ENCODE measurements at regions not wholly inside any gene's neighbourhood (a gene's known extent, or its start where the extent isn't known, plus 50 kb on each side); places are given as distances from the start of the nearest gene placed in this dataset.

GRCh38 chr1:60225486-60225885, 151.9 kb upstream of the C1orf87 start:
- no CpG with 5 or more reads among the region's 3 CpGs for WGBS (ENCODE audit: extremely low coverage, insufficient read length, low lambda C conversion rate)
- no peak overlapping the region for H3K4me3 Mint-ChIP-seq
- Histone ChIP-seq H3K27me3 (ENCODE audit: insufficient read depth, low read length) (no peaks in the 10 kb centered on the region), H2BK12ac (ENCODE audit: insufficient read length, low read depth, low read length) (no peak overlapping the region), H4K5ac (ENCODE audit: insufficient read length, low read depth, low read length) (no peak overlapping the region), H2BK5ac (ENCODE audit: insufficient read length, low read length) (no peak overlapping the region), H4K91ac (ENCODE audit: insufficient read length, low read depth, low read length) (no peak overlapping the region), H3K23me2 (ENCODE audit: insufficient read length, low read depth, low read length, poor library complexity, severe bottlenecking) (no peaks in the 10 kb centered on the region), H3K56ac (ENCODE audit: insufficient read length, low read depth, low read length) (no peak overlapping the region), H3K4me2 (ENCODE audit: insufficient read depth, insufficient read length, low read length) (no peak overlapping the region), H4K20me1 (ENCODE audit: control insufficient read depth, insufficient read depth, insufficient read length) (no peaks in the 10 kb centered on the region), H3T11ph (ENCODE audit: low read length) (no peak overlapping the region), H3K14ac (ENCODE audit: insufficient read depth, low read length) (no peak overlapping the region), H3K79me1 (ENCODE audit: insufficient read depth, low read depth, low read length, poor library complexity, severe bottlenecking) (no peaks in the 10 kb centered on the region), H2BK15ac (ENCODE audit: low read depth, low read length) (no peak overlapping the region), H2BK120ac (ENCODE audit: low read depth, low read length, poor library complexity, severe bottlenecking) (no peak overlapping the region), H3K18ac (ENCODE audit: insufficient read length, low read depth, low read length) (no peak overlapping the region), H4K8ac (replicated peaks; ENCODE audit: insufficient read length, low read depth, low read length) (no peak overlapping the region), H3K23ac (ENCODE audit: insufficient read length, low read depth, low read length) (no peak overlapping the region), H3K4ac (ENCODE audit: low read depth, low read length) (no peak overlapping the region), H3K4me1 (ENCODE audit: insufficient read depth, low read length) (no peaks in the 10 kb centered on the region), H3K9ac (ENCODE audit: extremely low read depth, insufficient read length, low read length) (no peak overlapping the region), H2BK20ac (ENCODE audit: low read depth, low read length, poor library complexity, severe bottlenecking) (no peak overlapping the region), H3K79me2 (ENCODE audit: insufficient read depth, low read length) (no peaks in the 10 kb centered on the region), H3K27ac (ENCODE audit: insufficient read length, low read depth, low read length) (no peak overlapping the region), H3K9me3 (ENCODE audit: control insufficient read depth, low read depth, low read length) (no peaks in the 10 kb centered on the region), H2AFZ (ENCODE audit: low read length) (no peak overlapping the region), H2AK5ac (ENCODE audit: insufficient read length, low read length) (no peak overlapping the region)
- TF ChIP-seq, protein P1, sequence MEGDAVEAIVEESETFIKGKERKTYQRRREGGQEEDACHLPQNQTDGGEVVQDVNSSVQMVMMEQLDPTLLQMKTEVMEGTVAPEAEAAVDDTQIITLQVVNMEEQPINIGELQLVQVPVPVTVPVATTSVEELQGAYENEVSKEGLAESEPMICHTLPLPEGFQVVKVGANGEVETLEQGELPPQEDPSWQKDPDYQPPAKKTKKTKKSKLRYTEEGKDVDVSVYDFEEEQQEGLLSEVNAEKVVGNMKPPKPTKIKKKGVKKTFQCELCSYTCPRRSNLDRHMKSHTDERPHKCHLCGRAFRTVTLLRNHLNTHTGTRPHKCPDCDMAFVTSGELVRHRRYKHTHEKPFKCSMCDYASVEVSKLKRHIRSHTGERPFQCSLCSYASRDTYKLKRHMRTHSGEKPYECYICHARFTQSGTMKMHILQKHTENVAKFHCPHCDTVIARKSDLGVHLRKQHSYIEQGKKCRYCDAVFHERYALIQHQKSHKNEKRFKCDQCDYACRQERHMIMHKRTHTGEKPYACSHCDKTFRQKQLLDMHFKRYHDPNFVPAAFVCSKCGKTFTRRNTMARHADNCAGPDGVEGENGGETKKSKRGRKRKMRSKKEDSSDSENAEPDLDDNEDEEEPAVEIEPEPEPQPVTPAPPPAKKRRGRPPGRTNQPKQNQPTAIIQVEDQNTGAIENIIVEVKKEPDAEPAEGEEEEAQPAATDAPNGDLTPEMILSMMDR (conservative IDR thresholded peaks at IDR 0.05) = no peak
- no peak for DNase-seq
- H3K4me1 Mint-ChIP-seq = peaks cover 6 to 7% of the 10 kb centered on the region in 2 experiments; a peak in 1 of 4 replicates
- H3K36me3 Mint-ChIP-seq (ENCODE audit: insufficient read depth in 1 of 3, low read depth in 3 of 3) = no peaks in the 10 kb centered on the region
- H3K27me3 Mint-ChIP-seq (ENCODE audit: low read depth) = no peaks in the 10 kb centered on the region
- H3K27ac Mint-ChIP-seq = no peak overlapping the region
- H3K9me3 Mint-ChIP-seq = peaks cover 0 to 3% of the 10 kb centered on the region in 2 experiments; a peak in 2 of 5 replicates
